ENCODE measurements at regions not wholly inside any gene's neighbourhood (a gene's known extent, or its start where the extent isn't known, plus 50 kb on each side); places are given as distances from the start of the nearest gene placed in this dataset.

GRCh38 chr11:8321876-8322275, 58.2 kb upstream of the LMO1 start:
- FAIRE-seq (no peak), DNase-seq (ENCODE audit: low read depth in 1 of 2, low spot score in 2 of 2) (no peak)
- Histone ChIP-seq H3K36me3 (ENCODE audit: control insufficient read depth in 2 of 4, insufficient read depth in 4 of 4, low read length in 3 of 4) (no peaks in the 10 kb centered on the region), H3K27me3 (replicated peaks in 1 of 4; ENCODE audit: control insufficient read depth in 3 of 4, extremely low read depth in 1 of 4, insufficient read depth in 3 of 4, low read length in 3 of 4) (peaks cover 0 to 3% (median 0%) of the 10 kb centered on the region in 4 experiments; a peak in 2 of 7 replicates), H3K18ac (ENCODE audit: extremely low read depth, low read length) (no peak overlapping the region), H3K23me2 (ENCODE audit: low read depth, low read length) (no peaks in the 10 kb centered on the region), H2BK15ac (ENCODE audit: low read length) (no peak overlapping the region), H4K91ac (replicated peaks; ENCODE audit: insufficient read length, low read length) (no peak overlapping the region), H4K8ac (ENCODE audit: extremely low read depth, insufficient read depth, low read length) (no peak overlapping the region), H3K56ac (replicated peaks; ENCODE audit: insufficient read length, low read depth, low read length) (no peak overlapping the region), H3K27ac (ENCODE audit: low read depth, low read length) (no peak overlapping the region), H4K5ac (ENCODE audit: insufficient read length, low read depth, low read length) (no peak overlapping the region), H2BK12ac (ENCODE audit: low read depth, low read length) (no peak overlapping the region), H3K79me2 (ENCODE audit: control insufficient read depth in 1 of 2, insufficient read depth in 2 of 2, low read length in 2 of 2) (no peaks in the 10 kb centered on the region), H3K4me2 (ENCODE audit: insufficient read depth in 1 of 2, low read depth in 2 of 2, low read length in 2 of 2) (no peak overlapping the region), H2BK20ac (ENCODE audit: low read length) (no peak overlapping the region), H2AFZ (ENCODE audit: low read length) (no peak overlapping the region), H3K4me3 (ENCODE audit: extremely low read depth in 1 of 4, insufficient read depth in 2 of 4, low read depth in 3 of 4, low read length in 4 of 4) (no peak overlapping the region), H3K14ac (ENCODE audit: insufficient read length) (no peak overlapping the region), H2BK120ac (replicated peaks; ENCODE audit: low read depth, low read length) (no peak overlapping the region), H3K4me1 (replicated peaks in 1 of 4; ENCODE audit: control insufficient read depth in 3 of 4, insufficient read depth in 4 of 4, low read length in 3 of 4) (peaks cover 0 to 4% (median 2%) of the 10 kb centered on the region in 4 experiments; a peak in 5 of 7 replicates), H2AK5ac (ENCODE audit: low read depth, low read length) (no peak overlapping the region), H3K79me1 (ENCODE audit: low read depth, low read length) (no peaks in the 10 kb centered on the region), H3K23ac (ENCODE audit: insufficient read length) (no peak overlapping the region), H3K9ac (replicated peaks in 1 of 4; ENCODE audit: extremely low read depth in 1 of 4, low read depth in 3 of 4, low read length in 3 of 4) (no peak overlapping the region), H4K20me1 (replicated peaks in 1 of 2; ENCODE audit: control insufficient read depth in 1 of 2, insufficient read depth in 2 of 2, low read length in 2 of 2) (no peaks in the 10 kb centered on the region), H3K9me3 (ENCODE audit: insufficient read depth in 2 of 2, low read depth in 1 of 2, low read length in 1 of 2) (peaks cover 4 to 7% of the 10 kb centered on the region in 2 experiments; a peak in 3 of 4 replicates), H3K4ac (replicated peaks; ENCODE audit: insufficient read length, low read depth, low read length) (no peak overlapping the region), H2BK5ac (ENCODE audit: low read depth, low read length) (no peak overlapping the region)
- ChIA-PET CTCF (ENCODE audit: partially characterized antibody) (interaction anchor here (11.2 kb wide), 1 partner anchor 101 kb away, joined by 110 read pairs; no protein-coding TSS in a partner anchor), POLR2A (ENCODE audit: partially characterized antibody) (no interaction called here)
- no peak for TF ChIP-seq TBP (IDR thresholded peaks at IDR 0.05; ENCODE audit: low read depth, low read length)
- TF ChIP-seq USF2 (IDR thresholded peaks at IDR 0.05; ENCODE audit: low read length), result no peak
- no peak for TF ChIP-seq ATF2 (IDR thresholded peaks at IDR 0.05; ENCODE audit: low read length)
- no peak for TF ChIP-seq CREB1 (IDR thresholded peaks at IDR 0.05)
- no peak for TF ChIP-seq POU5F1 (IDR thresholded peaks at IDR 0.05; ENCODE audit: low read depth, low read length)
- WGBS, 2 experiments (ENCODE audit: extremely low coverage in 1 of 2, insufficient coverage in 1 of 2, insufficient read length in 1 of 2, insufficient replicate concordance in 2 of 2, low coverage in 1 of 2, low lambda C conversion rate in 2 of 2, missing lambda C conversion rate in 1 of 2), result 96% methylated on average over 10 of the region's 10 CpGs; no CpG with 5 or more reads in 1 of the 2 experiments

Measured in H1 (cell line).